ENCODE measurements at regions not wholly inside any gene's neighbourhood (a gene's known extent, or its start where the extent isn't known, plus 50 kb on each side); places are given as distances from the start of the nearest gene placed in this dataset.

- TF ChIP-seq CTCF (IDR thresholded peaks at IDR 0.05; ENCODE audit: insufficient read depth, low read depth, low read length) (no peak), EZH2 (IDR thresholded peaks at IDR 0.05; ENCODE audit: insufficient read depth, low read length) (no peak)
Observed at GRCh38 chr7:8371742-8372141, 61.7 kb upstream of the NXPH1 start.
